IMR-90 (cell line): ENCODE measurements at regions not wholly inside any gene's neighbourhood (a gene's known extent, or its start where the extent isn't known, plus 50 kb on each side); places are given as distances from the start of the nearest gene placed in this dataset.

Experiments
- ATAC-seq: fragments of 200-7000 bp; cut with Tn5 transposase; 2 replicates; pipeline ENCODE4 v1.9.1; 2020; ENCODE audit warnings: low read depth, mild to moderate bottlenecking, moderate library complexity
- BruUV-seq: library from RNA; stranded (reverse); fragments of 400-500 nt; replicated peaks from 2 replicates; lab custom pipeline; 2021; lab: Mats Ljungman, UMichigan
- CTCF ChIA-PET: fragments of 300-600 bp; formaldehyde crosslinking; extraction: SDS; loops from one replicate; lab custom pipeline; 2021; ENCODE audit warnings: antibody characterized with exemption; lab: Yijun Ruan, JAX
- POLR2A ChIA-PET: fragments of 300-600 bp; sonication (Branson Sonifier 250); formaldehyde crosslinking; loops from one replicate; lab custom pipeline; 2022; ENCODE audit warnings: antibody characterized with exemption; ENCODE audit not compliant: unreplicated experiment; lab: Charles Lee
- DNase-seq: peaks from one replicate; pipeline ENCODE4 v3.0.0; 2013
- H2AFZ ChIP-seq: replicated peaks from 2 replicates; pipeline ENCODE3; 2013; ENCODE audit warnings: low read length, mild to moderate bottlenecking; ENCODE audit not compliant: poor library complexity
- H2AK5ac ChIP-seq: 2 replicates; pipeline ENCODE4 v1.6.1; 2013; ENCODE audit warnings: low read depth, low read length, inconsistent platforms
- H2AK9ac ChIP-seq: replicated peaks from 2 replicates; pipeline ENCODE3; 2013; ENCODE audit warnings: mild to moderate bottlenecking, low read depth, low read length, moderate library complexity; ENCODE audit not compliant: poor library complexity
- H2BK120ac ChIP-seq: 2 replicates; pipeline ENCODE4 v1.6.1; 2013; ENCODE audit warnings: low read depth, low read length, inconsistent platforms
- H2BK15ac ChIP-seq: 3 replicates; pipeline ENCODE4 v1.6.1; 2013; ENCODE audit warnings: low read depth, low read length, inconsistent platforms
- H2BK20ac ChIP-seq: 2 replicates; pipeline ENCODE4 v1.6.1; 2013; ENCODE audit warnings: low read depth, mild to moderate bottlenecking, inconsistent platforms, low read length, moderate library complexity
- H2BK5ac ChIP-seq: 2 replicates; pipeline ENCODE4 v1.6.1; 2013; ENCODE audit warnings: mild to moderate bottlenecking, low read depth, low read length, inconsistent platforms; ENCODE audit not compliant: poor library complexity, severe bottlenecking
- H3K14ac ChIP-seq: replicated peaks from 2 replicates; pipeline ENCODE4 v1.6.1; 2013; ENCODE audit warnings: low read depth, low read length, inconsistent platforms
- H3K18ac ChIP-seq: 2 replicates; pipeline ENCODE4 v1.6.1; 2013; ENCODE audit warnings: low read depth, low read length, control low read depth
- H3K23ac ChIP-seq: 2 replicates; pipeline ENCODE4 v1.6.1; 2013; ENCODE audit warnings: low read depth, low read length, inconsistent platforms
- H3K27ac ChIP-seq: 2 replicates; pipeline ENCODE4 v1.5.1; 2013; ENCODE audit warnings: mild to moderate bottlenecking, control low read depth, low read length; ENCODE audit not compliant: insufficient read depth
- H3K27me3 ChIP-seq: 2 replicates; pipeline ENCODE4 v1.6.1; 2013; ENCODE audit warnings: low read length; ENCODE audit not compliant: control insufficient read depth, insufficient read depth
- H3K36me3 ChIP-seq: 2 replicates; pipeline ENCODE4 v1.6.1; 2013; ENCODE audit warnings: low read length, mixed read lengths; ENCODE audit not compliant: control insufficient read depth, insufficient read depth
- H3K4ac ChIP-seq: 2 replicates; pipeline ENCODE4 v1.6.1; 2013; ENCODE audit warnings: low read depth, low read length, inconsistent platforms
- H3K4me1 ChIP-seq: 2 replicates; pipeline ENCODE4 v1.6.1; 2013; ENCODE audit warnings: low read length, mixed read lengths; ENCODE audit not compliant: control insufficient read depth, insufficient read depth
- H3K4me2 ChIP-seq: 2 replicates; pipeline ENCODE4 v1.6.1; 2013; ENCODE audit warnings: low read depth, mild to moderate bottlenecking, control low read depth, low read length, moderate library complexity
- H3K4me3 ChIP-seq: 2 replicates; pipeline ENCODE4 v1.5.1; 2013; ENCODE audit warnings: low read depth, mild to moderate bottlenecking, control low read depth, low read length, moderate library complexity; ENCODE audit not compliant: insufficient read depth
- H3K56ac ChIP-seq: 2 replicates; pipeline ENCODE4 v1.6.1; 2013; ENCODE audit warnings: low read length, inconsistent platforms; ENCODE audit not compliant: insufficient read depth; ENCODE audit errors: extremely low read depth
- H3K79me1 ChIP-seq, 2 experiments: 2 replicates each; pipeline ENCODE4 v1.6.1; 2013; ENCODE audit warnings: low read length in 2 of 2, inconsistent platforms in 1 of 2, low read depth in 1 of 2
- H3K9ac ChIP-seq: 2 replicates; pipeline ENCODE4 v1.6.1; 2013; ENCODE audit warnings: low read depth, low read length, control low read depth
- H3K9me1 ChIP-seq: 2 replicates; pipeline ENCODE4 v1.6.1; 2013; ENCODE audit warnings: low read length, inconsistent platforms; ENCODE audit not compliant: insufficient read depth
- H3K9me3 ChIP-seq: 2 replicates; pipeline ENCODE4 v1.6.1; 2013; ENCODE audit warnings: low read length; ENCODE audit not compliant: control insufficient read depth, insufficient read depth
- H4K20me1 ChIP-seq: 2 replicates; pipeline ENCODE4 v1.6.1; 2013; ENCODE audit warnings: low read length, inconsistent platforms; ENCODE audit not compliant: insufficient read depth
- H4K5ac ChIP-seq: 2 replicates; pipeline ENCODE4 v1.6.1; 2013; ENCODE audit warnings: mild to moderate bottlenecking, low read depth, low read length, control low read depth
- H4K8ac ChIP-seq, 2 experiments: 2 replicates each; pipeline ENCODE4 v1.6.1; 2013; ENCODE audit warnings: low read depth in 2 of 2, low read length in 2 of 2, control low read depth in 1 of 2, inconsistent platforms in 1 of 2
- H4K91ac ChIP-seq: 2 replicates; pipeline ENCODE4 v1.6.1; 2013; ENCODE audit warnings: low read depth, low read length, inconsistent platforms; ENCODE audit not compliant: insufficient read depth
- BHLHE40 ChIP-seq: fragments of 150-350 bp; IDR thresholded peaks from 2 replicates; pipeline ENCODE4 v1.6.1; 2016; ENCODE audit warnings: mild to moderate bottlenecking, low read depth, low read length
- CEBPB ChIP-seq: IDR thresholded peaks from 2 replicates; pipeline ENCODE4 v1.6.1; 2012; ENCODE audit warnings: low read depth, low read length, improper control_type of control experiment
- NFE2L2 ChIP-seq: fragments of 150-350 bp; IDR thresholded peaks from 2 replicates; pipeline ENCODE4 v1.6.1; 2016; ENCODE audit warnings: low read depth, mild to moderate bottlenecking, low read length
- WGBS, 2 experiments: methylation state at CpG; one replicate each; pipeline versions ENCODE4 v1.1.5 to v1.1.7; 2013; ENCODE audit warnings: missing lambda C conversion rate in 2 of 2; ENCODE audit not compliant: insufficient read length in 1 of 2; ENCODE audit errors: extremely low coverage in 2 of 2; 5-methylcytosine and 5-hydroxymethylcytosine counted together
- dilution Hi-C: fragments of 300-500 bp; cut with HindIII; formaldehyde crosslinking; loops from one replicate; pipeline ENCODE4 v1.14.3; 2018; ENCODE audit warnings: low sequenced_read_pairs; ENCODE audit not compliant: unreplicated experiment
- in situ Hi-C: fragments of 300-500 bp; cut with MboI; formaldehyde crosslinking; loops from 3 replicates; pipeline ENCODE4 v1.14.3; 2019; ENCODE audit warnings: low sequenced_read_pairs, inconsistent platforms, mixed read lengths
- intact Hi-C: fragments of 100-400 bp; cut with micrococcal nuclease; formaldehyde crosslinking; loops from 2 replicates; pipeline ENCODE4 v1.10.0; 2022

DNA sequence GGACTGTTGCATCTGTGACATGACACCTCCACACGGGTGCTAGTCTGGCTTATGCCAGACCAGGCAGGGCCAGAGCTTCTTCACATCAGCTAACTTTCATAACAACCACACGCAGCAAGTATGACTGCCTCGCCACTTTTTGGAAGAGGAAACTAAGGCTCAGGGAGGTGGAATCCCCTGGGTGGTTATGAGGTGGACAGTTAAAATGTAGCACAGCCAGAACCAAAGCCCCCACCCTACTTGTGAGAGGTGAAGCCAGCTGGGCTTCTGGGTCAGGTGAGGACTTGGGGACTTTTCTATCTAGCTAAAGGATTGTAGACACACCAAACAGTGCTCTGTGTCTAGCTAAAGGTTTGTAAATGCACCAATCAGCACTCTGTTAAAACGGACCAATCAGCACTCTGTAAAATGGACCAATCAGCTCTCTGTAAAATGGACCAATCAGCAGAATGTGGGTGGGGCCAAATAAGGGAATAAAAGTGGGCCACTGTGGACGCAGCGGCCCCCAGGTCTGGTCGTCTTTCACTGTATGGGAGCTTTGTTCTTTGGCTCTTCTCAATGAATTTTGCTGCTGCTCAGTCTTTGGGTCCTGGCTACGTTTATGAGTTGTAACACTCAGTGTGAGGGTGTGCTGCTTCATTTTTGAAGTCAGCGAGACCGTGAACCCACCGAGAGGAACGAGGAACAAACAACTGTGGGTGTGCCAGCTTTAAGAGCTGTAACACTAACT, 171.0 kb downstream of the PTPN20 start:
- intact Hi-C loops (no loop called here), dilution Hi-C loops (no loop called here), in situ Hi-C loops (no loop called here)
- H4K20me1 ChIP-seq, result no peaks in the 10 kb centered on the region
- no peak overlapping the region for H3K4me3 ChIP-seq
- no peak overlapping the region for H4K8ac ChIP-seq
- no peak overlapping the region for H2AFZ ChIP-seq
- H2BK15ac ChIP-seq, result no peak overlapping the region
- ATAC-seq, result no peak
- H3K4me1 ChIP-seq, result peaks cover 4% of the 10 kb centered on the region
- no peak overlapping the region for H3K4ac ChIP-seq
- TF ChIP-seq CEBPB (no peak), BHLHE40 (no peak), NFE2L2 (no peak)
- no peak overlapping the region for H3K14ac ChIP-seq
- no peak overlapping the region for H3K4me2 ChIP-seq
- H2BK120ac ChIP-seq, result no peak overlapping the region
- ChIA-PET POLR2A (no interaction called here), CTCF (no interaction called here)
- H3K23ac ChIP-seq, result no peak overlapping the region
- H3K79me1 ChIP-seq, result no peaks in the 10 kb centered on the region
- no peaks in the 10 kb centered on the region for H3K36me3 ChIP-seq
- H3K9ac ChIP-seq, result no peak overlapping the region
- 92% methylated on average over 5 of the region's 12 CpGs; no CpG with 5 or more reads in 1 of the 2 experiments for WGBS, 2 experiments
- no TSS peak for BruUV-seq
- no peak overlapping the region for H2AK9ac ChIP-seq
- no peak overlapping the region for H4K5ac ChIP-seq
- no peak overlapping the region for H2AK5ac ChIP-seq
- no peak overlapping the region for H4K91ac ChIP-seq
- H3K27ac ChIP-seq, result no peak overlapping the region
- no peaks in the 10 kb centered on the region; the same call in 1 of the 2 replicates for H3K9me1 ChIP-seq
- DNase-seq, result no peak
- no peak overlapping the region for H2BK20ac ChIP-seq
- no peak overlapping the region for H2BK5ac ChIP-seq
- H3K56ac ChIP-seq, result no peak overlapping the region
- peaks cover 3% of the 10 kb centered on the region; the same call in 1 of the 2 replicates for H3K27me3 ChIP-seq
- peaks cover 3% of the 10 kb centered on the region; the same call in 1 of the 2 replicates for H3K9me3 ChIP-seq
- H3K18ac ChIP-seq, result no peak overlapping the region
